ENCODE measurements at regions not wholly inside any gene's neighbourhood (a gene's known extent, or its start where the extent isn't known, plus 50 kb on each side); places are given as distances from the start of the nearest gene placed in this dataset.
"Not testable (repeated sequence)": the region's sequence is repeated elsewhere in the genome, so short reads cannot be mapped to it uniquely, and the experiment has no call there.

- no peak for DNase-seq
These were observed 368.8 kb downstream of the TMEM121 start for GRCh38 chr14:105894978-105895881.

- not testable (repeated sequence) for DNase-seq
These were observed 369.8 kb downstream of the TMEM121 start for GRCh38 chr14:105896206-105896605.

- DNase-seq: peak; percentile 81
These were observed 370.8 kb downstream of the TMEM121 start for GRCh38 chr14:105896961-105897724.

- no peak for DNase-seq
These were observed 371.3 kb downstream of the TMEM121 start for GRCh38 chr14:105897725-105898113.

GRCh38 chr14:105898482-105899010 lies 372.2 kb downstream of the TMEM121 start:
- DNase-seq: no peak

- DNase-seq: no peak
These were observed 372.8 kb downstream of the TMEM121 start for GRCh38 chr14:105899071-105899641.

- DNase-seq: no peak
These were observed 373.4 kb downstream of the TMEM121 start for GRCh38 chr14:105899657-105900397.

GRCh38 chr14:105900398-105901160 lies 374.2 kb downstream of the TMEM121 start:
- no peak for DNase-seq

- no peak for DNase-seq
These were observed 374.8 kb downstream of the TMEM121 start for GRCh38 chr14:105901226-105901625.

GRCh38 chr14:105902131-105902898 lies 375.9 kb downstream of the TMEM121 start:
- DNase-seq: no peak

- DNase-seq: not testable (repeated sequence)
These were observed 376.4 kb downstream of the TMEM121 start for GRCh38 chr14:105902899-105903165.

- DNase-seq: no peak
These were observed 377.6 kb downstream of the TMEM121 start for GRCh38 chr14:105903971-105904370.

GRCh38 chr14:105904379-105904778 lies 378.0 kb downstream of the TMEM121 start:
- no peak for DNase-seq

- DNase-seq: no peak
These were observed 379.1 kb downstream of the TMEM121 start for GRCh38 chr14:105905456-105905855.

- no peak for DNase-seq
These were observed 380.9 kb downstream of the TMEM121 start for GRCh38 chr14:105907276-105907675.

- no peak for DNase-seq
These were observed 381.6 kb downstream of the TMEM121 start for GRCh38 chr14:105908006-105908405.

- no peak for DNase-seq
These were observed 382.1 kb downstream of the TMEM121 start for GRCh38 chr14:105908481-105908911.

- no peak for DNase-seq
These were observed 382.9 kb downstream of the TMEM121 start for GRCh38 chr14:105909046-105909827.

- not testable (repeated sequence) for DNase-seq
These were observed 383.4 kb downstream of the TMEM121 start for GRCh38 chr14:105909828-105910120.

GRCh38 chr14:105910426-105910825 lies 384.0 kb downstream of the TMEM121 start:
- DNase-seq: no peak
